ENCODE measurements at regions not wholly inside any gene's neighbourhood (a gene's known extent, or its start where the extent isn't known, plus 50 kb on each side); places are given as distances from the start of the nearest gene placed in this dataset.

DNA sequence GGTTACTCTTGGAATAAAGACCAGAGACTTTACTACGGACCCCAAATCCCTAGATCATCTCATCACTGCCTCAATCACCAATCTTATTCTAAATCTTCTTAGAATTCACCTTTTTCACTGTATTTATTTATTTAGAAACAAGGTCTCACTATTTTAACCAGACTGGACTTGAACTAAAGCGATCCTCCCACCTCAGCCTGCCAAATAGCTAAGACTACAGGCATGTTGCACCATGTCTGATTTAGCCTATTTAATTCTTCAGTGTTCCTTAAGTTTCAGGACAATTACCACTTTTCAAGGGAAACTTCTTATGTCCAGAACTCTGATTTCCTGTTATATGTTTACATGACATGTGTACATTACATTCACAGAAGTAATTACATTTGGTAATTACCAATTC is 238.0 kb upstream of the COL8A1 start:
- no peak for DNase-seq
- in situ Hi-C loops (cut with MboI; ENCODE audit: low pct_unique_long_range_greater_than_20kb, low sequenced_read_pairs) = no loop called here

DNA sequence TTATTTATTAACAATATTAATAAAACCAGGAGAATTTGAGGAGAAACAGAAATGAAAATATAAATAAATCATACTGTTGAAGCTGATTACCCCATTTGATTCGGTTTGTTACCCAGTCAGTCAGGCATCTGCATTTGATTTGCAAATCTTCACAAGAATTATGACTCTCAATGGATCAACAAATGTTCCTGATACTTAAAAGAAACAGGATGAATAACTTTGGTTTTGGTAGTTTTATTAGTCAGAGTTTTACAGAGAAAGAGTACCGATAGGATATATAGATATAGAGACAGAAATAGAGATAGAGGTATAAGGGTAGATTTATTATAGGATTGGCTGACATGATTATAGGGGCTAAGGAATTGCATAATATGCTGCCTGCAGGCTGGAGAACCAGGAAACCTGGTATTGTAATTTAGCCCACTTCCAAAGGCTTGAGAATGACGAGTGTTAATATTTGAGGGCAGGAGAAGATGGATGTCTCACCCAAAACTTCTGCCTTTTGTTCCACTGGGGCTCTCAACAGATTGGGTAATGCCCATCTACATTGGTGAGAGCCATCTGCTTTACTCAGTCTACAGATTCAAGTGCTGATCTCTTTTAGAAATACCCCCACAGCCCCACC is 241.6 kb upstream of the COL8A1 start:
- DNase-seq = no peak
- in situ Hi-C loops (cut with MboI; ENCODE audit: low pct_unique_long_range_greater_than_20kb, low sequenced_read_pairs) = no loop called here

DNA sequence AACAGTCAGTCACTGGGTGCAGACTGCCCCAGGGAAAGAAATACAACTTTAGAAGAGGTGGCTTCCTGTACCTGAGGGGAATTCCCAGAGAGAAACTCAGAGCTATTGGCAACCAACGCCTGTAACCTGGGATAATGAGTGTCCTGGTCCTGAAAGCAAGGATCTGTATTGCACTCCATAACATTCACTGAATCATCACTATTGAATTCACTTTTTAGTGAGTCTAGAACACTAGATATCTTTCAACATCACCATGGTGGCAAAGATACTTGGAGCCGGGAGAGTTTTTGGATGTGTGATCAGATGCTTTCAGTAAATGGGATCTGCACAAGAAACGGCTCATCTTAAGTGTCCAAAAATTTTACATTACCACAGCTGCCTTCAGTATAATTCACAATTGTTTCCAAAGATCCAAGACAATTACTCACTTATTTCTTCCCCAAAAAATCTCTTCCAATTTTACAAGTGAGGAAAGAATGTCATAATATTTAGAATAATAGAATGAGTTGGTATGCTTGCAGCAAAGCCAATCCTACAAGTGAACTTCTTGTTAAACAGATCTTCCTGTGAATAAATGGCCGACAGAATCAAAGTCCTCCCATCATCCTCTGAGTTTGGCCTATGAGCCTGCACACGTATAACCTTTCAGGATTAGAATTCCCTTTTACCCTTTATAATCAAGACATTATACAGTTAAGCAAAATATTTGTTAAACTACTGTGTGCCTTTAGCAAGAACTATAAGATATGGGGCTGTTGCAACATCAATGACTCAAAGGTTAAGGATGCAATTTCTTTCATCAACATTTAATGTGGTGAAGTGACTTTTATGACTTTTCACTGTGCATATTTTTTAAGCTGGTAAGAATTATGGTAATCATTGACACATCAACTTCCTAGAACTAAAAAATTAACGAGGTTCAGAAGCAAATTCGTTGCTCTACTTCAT is 243.3 kb upstream of the COL8A1 start:
- no peak for DNase-seq
- in situ Hi-C loops (cut with MboI; ENCODE audit: low pct_unique_long_range_greater_than_20kb, low sequenced_read_pairs) = no loop called here

DNA sequence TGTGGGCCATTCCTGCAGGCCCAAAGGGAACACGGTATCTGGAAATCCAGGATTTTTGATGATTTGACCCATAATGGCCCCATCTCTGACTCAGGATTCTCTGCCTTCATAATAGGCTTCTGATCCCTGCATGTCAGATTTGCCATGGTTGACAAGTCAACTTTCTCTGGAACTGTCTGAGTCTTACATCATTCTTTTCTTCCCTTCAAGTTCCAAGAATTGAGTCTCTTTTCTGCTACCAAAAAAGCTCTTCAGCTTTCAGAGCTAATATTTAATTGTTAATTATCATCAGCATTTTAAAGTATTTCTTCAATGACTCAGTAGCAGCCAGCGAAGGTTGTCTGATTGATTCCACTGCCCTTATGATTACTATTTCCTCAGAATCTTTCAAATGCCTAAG is 244.4 kb upstream of the COL8A1 start:
- in situ Hi-C loops (cut with MboI; ENCODE audit: low pct_unique_long_range_greater_than_20kb, low sequenced_read_pairs) = no loop called here
- no peak for DNase-seq

DNA sequence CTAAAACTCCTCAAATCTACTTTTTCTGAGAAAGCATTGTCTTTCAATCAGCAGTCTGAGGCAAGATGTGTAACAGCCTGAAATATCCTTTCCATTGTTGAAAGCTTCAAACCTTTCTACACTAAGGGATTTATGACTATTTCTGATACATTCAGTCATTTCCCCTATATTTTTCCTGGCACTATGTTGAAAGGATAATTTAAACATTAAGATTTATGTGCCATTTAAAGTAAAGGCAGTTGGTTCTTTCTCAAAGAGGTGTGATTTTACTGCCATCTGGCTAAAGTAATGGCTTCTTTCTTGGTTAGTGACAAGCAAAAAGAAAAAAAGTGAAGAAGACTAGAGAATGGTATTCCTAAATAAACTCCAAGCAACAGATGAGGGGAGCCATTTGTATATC is 249.6 kb upstream of the COL8A1 start:
- in situ Hi-C loops (cut with MboI; ENCODE audit: low pct_unique_long_range_greater_than_20kb, low sequenced_read_pairs) = no loop called here
- no peak for DNase-seq

DNA sequence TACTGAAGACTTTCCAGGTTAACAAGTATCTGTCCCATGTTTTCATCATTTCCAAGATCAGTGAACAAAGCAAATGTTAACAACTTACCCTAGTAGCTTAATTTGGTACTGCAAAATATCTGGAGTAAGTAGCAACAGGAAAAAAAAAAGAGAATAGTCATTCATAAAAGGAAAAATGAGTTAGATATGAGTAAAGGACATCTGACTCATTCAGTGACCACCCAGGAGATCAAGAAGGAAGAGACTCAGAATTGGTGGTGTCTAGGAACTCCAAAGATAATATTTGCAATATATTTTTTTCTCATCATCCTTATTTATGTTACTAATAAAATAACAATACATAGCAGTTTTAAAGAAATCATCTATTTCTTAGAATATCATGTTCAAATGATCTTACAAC is 253.8 kb upstream of the COL8A1 start:
- DNase-seq = no peak
- in situ Hi-C loops (cut with MboI; ENCODE audit: low pct_unique_long_range_greater_than_20kb, low sequenced_read_pairs) = no loop called here

DNA sequence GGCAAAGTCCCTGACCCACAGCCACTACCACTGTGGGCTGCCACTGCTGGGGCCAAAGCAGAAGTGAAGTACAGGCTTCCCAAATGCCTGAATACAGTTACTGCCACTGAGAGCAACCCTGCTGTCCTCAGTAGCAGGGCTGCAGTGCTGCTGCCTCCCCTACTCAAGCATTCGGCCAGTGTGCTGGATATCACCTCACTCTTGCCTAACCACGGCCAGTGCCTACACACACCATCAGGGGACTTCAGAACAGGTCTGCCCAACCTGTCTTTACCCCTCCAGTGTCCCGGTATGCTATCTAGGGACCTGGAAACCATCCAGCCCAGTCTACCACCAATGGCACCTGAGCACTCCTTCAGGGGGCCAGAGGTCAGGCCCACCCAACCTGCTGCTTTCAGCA is 261.5 kb upstream of the COL8A1 start:
- in situ Hi-C loops (cut with MboI; ENCODE audit: low pct_unique_long_range_greater_than_20kb, low sequenced_read_pairs) = no loop called here

DNA sequence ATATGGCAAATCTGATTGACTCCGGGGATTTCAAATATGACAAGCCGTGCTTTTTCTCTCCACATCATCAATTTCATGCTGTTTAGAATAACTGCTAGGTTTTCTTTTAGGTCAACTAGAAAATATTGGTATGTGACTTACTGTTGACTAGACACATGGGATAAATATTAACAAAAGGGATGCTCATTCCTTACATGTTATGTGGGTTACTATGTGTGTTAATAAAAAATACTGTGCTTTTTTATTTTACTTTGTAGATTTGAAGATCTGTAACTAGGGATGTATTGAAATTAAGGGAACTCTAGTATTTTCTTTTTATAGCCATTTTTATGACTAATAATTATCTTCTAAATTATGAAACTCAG is 264.6 kb upstream of the COL8A1 start:
- in situ Hi-C loops (cut with MboI; ENCODE audit: low pct_unique_long_range_greater_than_20kb, low sequenced_read_pairs) = no loop called here
- DNase-seq = no peak

More for the DNA sequence above, 261.5 kb upstream of the COL8A1 start:
- DNase-seq = no peak

DNA sequence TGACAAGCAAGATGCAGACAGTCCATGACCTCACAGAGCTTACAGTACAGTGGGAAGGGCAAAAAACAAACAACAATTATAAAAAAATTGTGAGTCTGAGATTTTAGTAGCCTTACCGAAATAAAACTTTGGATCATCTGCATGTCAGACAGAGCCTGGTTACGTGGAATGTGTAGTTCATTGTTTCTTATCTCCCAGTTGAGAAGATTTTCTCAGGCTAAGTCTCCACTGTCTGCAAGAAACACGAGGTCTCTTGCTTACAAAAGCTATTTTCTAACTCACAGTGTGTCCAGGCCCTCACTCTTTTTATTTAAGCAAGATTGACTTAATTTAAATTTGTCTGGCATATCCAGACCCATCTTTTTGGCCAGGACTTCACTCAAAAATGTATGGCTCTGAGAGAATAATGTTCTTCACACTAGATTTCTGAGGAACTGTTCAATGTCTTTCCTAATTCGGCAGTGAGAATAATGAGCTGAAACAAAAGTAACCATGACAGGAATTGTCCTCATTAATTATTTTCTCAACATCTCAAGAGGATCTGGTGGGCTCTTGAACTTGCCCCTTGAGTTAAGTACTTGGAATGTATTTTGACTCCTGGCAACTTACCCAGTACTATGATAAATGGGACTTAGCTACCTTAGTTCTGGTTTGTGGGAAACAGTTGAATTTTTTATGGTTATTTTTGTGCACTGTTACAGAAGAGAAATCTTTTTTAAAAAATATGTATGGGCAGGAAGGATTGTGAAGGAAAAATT is 265.1 kb upstream of the COL8A1 start:
- DNase-seq = no peak
- in situ Hi-C loops (cut with MboI; ENCODE audit: low pct_unique_long_range_greater_than_20kb, low sequenced_read_pairs) = no loop called here

DNA sequence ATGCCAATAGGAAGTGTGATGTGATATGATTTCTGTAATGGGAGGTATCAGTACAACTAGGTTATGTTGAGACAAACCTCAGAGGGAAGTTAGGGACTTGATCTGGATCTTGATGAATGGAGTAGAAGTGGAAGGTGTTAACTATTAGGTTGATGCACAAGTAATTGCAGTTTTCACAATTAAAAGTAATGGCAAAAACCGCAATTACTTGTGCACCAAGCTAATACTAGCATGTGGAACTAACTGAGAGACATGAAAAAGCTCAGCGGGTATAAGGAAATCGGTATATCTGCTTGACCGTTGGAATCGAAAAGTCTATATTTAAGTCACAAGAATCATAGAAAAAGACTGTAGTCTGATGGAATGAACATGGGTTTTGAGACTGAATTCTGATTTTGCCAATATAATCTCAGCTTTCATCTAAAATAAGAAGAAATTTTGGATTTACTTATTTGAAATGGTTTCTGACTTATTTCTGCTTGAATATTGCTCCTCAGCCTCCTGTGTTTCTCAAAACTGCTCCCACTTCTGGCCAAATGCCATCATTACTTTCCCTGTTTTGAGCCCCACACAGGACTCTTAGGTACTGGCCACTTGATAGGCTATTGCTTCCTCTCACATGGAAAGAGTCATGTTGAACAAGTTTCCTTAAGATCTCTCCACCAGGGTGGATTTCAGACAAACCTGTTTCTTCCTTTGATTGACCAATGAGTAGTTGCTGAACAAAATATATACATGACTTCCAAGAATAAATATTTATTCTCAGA is 271.5 kb upstream of the COL8A1 start:
- no peak for DNase-seq
- in situ Hi-C loops (cut with MboI; ENCODE audit: low pct_unique_long_range_greater_than_20kb, low sequenced_read_pairs) = no loop called here

DNA sequence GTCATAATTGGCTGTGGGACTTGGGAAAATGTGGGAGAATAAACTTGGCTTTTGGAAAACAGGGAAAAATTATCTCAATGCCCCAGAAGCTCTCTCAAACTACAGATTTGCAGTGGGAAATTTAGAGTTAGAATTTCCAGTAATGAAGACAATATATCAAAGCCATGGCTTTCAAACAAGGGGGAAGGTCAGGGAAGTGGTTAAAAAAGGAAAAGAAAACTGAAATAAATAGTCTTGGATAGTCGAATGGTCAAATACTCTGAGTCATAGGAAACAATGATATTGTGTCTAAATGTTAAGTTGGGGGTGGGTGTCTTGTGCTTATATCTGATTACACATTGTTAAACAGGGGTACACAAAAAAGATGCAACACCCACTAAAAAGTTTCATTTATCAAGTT is 272.4 kb upstream of the COL8A1 start:
- no peak for DNase-seq
- in situ Hi-C loops (cut with MboI; ENCODE audit: low pct_unique_long_range_greater_than_20kb, low sequenced_read_pairs) = no loop called here

DNA sequence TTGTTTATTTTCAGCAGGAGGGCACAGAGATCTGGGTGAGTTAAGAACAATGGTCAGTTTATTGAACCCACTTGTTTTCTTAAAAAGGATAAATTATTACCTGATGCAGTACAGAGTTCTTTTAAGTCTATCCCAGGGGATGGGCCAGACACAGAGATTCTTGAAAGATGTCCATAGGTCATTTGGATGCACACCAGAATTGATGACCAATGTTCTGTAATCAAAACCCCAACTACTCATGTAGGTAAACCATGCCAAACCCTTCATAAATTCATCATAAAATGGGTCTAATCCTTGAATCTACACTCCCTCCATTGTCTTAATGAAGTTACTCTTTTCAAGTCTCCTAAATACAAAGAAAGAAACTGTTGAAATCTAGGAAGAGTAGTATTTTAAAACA is 273.0 kb upstream of the COL8A1 start:
- in situ Hi-C loops (cut with MboI; ENCODE audit: low pct_unique_long_range_greater_than_20kb, low sequenced_read_pairs) = no loop called here
- no peak for DNase-seq

DNA sequence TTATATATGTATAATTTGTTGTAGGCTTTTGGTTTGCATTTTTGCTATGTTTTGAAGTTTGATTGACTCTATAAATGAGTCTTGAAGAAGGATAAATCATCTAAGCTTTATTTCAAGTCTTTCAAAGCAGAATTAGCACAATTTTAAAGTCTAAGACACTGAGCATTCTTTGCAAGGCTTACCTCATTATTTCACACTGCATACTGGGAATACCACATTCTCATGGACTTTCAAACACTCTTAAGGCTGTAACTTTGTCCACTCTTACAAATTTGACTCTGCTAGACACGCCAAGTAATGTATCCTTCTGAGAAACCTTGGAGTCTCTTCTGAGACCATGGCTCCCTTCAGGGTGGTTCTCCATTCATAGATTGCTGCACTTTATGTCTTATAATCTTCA is 281.3 kb upstream of the COL8A1 start:
- no peak for DNase-seq
- in situ Hi-C loops (cut with MboI; ENCODE audit: low pct_unique_long_range_greater_than_20kb, low sequenced_read_pairs) = no loop called here

DNA sequence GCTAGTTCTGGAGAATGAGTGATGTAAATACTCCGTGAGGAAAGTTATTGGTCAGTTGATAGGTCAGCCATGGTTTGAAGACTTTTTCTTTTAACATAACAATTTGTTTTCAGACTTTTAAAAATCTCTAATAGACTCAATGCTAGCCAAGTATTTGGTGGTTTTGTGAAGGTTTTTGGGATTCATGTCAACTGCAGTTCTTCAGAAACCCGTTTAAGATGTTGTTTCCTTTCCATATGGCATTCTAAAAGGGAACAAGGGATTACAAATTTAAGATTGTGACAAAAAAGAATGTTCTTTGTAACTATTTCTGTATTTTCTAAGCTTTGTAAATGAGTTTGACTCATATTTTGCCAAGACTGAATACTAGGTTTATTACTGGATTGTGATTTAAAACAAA is 281.7 kb upstream of the COL8A1 start:
- in situ Hi-C loops (cut with MboI; ENCODE audit: low pct_unique_long_range_greater_than_20kb, low sequenced_read_pairs) = no loop called here
- DNase-seq = no peak

DNA sequence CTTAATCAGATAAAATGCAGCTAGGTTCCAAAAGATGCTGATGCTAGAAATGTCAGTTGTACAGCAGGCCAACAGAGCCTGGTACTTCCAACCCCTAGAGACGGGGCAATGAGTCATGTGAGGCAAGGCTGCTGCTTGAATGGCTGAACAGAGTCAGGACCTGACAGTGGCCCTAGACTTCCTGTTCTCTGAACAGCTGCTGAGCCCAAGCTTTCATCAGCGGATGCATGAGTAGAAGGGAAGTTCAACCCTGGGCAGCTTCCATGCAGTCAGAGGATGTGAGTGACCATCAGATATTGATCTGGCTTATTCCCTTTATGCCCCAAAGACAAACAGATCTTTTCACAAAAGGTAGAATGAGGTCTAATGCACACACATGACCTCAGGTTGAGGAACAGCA is 282.9 kb upstream of the COL8A1 start:
- no peak for DNase-seq
- in situ Hi-C loops (cut with MboI; ENCODE audit: low pct_unique_long_range_greater_than_20kb, low sequenced_read_pairs) = no loop called here

DNA sequence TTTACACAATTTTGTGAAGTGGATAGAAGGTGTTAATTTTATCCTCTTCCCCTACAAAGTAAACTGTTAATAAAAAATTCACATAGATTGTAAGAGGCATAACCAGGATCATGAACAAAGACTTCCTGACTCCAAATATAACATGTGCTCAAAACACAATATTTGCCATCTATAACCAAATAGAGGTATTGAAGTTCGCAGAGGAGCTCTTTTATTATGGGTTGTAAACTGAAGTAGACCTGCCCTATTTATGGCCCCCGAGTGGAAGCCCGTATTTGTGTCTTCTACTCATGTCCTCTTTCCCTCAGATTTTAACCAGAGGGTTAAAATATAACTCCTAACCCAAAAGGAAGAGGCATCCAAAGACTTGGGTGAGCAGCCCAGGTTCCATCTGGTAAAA is 285.6 kb upstream of the COL8A1 start:
- in situ Hi-C loops (cut with MboI; ENCODE audit: low pct_unique_long_range_greater_than_20kb, low sequenced_read_pairs) = no loop called here
- no peak for DNase-seq

DNA sequence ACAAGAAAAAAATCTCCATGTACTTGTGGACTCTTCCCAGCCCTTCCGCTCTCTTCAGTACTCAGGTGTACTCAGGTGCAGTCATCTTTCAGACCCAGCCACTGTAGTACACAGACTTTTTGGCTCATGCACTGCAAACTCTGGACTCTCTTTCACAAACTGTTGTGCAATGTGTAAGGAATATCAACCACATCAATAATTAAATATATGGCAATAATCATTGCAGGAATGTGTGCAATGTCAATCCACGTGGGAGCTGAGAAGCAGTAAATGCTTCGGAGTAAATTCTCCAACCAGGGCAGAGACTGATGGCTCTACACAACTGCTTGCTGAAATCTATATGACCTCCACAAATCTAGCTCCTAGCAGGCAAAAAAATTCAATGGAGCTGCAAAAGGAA is 287.3 kb upstream of the COL8A1 start:
- in situ Hi-C loops (cut with MboI; ENCODE audit: low pct_unique_long_range_greater_than_20kb, low sequenced_read_pairs) = no loop called here
- DNase-seq = no peak

DNA sequence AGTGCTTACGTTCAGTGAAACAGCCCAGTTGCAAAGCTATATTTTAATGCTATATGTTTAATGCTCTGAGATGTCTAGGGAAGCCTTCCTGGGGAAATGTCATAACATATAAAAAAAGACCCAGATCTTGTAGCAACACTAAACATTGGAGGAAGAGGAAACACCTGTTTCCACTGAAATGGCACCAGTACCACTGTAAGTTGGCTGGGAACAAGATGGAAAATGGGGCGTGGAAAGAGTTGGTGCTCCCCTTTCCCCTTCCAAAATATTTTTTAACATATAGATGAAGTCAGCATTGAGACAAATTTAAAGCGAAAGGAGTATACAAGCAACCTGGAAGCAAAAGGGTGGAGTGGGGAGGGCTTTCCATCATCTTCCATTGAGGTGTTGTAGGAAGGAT is 289.9 kb upstream of the COL8A1 start:
- DNase-seq = no peak
- in situ Hi-C loops (cut with MboI; ENCODE audit: low pct_unique_long_range_greater_than_20kb, low sequenced_read_pairs) = no loop called here

DNA sequence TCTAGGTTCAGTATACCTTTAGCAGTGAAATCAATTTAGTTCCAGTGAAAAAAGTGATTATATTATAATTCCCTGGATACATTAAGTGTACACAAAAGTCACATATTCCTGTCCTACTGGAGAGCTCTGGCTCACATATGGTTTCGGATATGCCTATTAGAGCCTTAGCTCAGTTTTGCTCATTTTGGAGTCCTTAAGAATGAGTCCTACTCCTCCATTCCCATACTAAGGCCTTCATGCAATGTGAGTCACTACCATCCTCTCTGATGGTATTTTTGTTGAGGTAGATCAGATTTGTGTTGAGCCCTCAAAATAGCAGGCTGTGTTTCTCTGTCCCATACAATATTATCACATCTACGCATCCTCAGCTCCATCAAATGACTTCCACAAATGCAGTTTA is 294.2 kb upstream of the COL8A1 start:
- in situ Hi-C loops (cut with MboI; ENCODE audit: low pct_unique_long_range_greater_than_20kb, low sequenced_read_pairs) = no loop called here
- no peak for DNase-seq

DNA sequence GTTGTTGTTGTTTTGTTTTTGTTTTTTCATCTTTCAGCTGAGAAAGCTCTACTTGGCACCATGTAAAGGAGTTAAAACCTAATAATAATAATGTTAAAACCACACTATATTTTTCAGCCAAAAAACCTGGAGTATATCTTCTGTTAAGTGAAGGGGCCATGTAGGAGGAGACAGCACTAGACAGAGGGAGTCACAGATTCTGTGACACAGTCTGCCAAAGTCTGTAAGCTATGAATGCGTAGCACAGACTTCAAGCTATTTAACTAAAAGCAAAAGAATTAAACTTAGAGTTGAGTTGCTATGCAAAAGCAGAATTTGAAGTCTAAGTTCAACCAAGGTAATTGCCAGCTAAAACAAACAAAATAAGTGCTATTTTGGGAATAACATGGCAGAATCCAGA is 296.0 kb upstream of the COL8A1 start:
- in situ Hi-C loops (cut with MboI; ENCODE audit: low pct_unique_long_range_greater_than_20kb, low sequenced_read_pairs) = no loop called here
- DNase-seq = no peak

Data from KBM-7 (cell line).